NCI-H345 treated with DMSO at 0.1 percent for 48 hours (cell line): ENCODE measurements at regions not wholly inside any gene's neighbourhood (a gene's known extent, or its start where the extent isn't known, plus 50 kb on each side); places are given as distances from the start of the nearest gene placed in this dataset.
"Not testable (repeated sequence)": the region's sequence is repeated elsewhere in the genome, so short reads cannot be mapped to it uniquely, and the experiment has no call there.

Source experiments
- DNase-seq: peaks from one replicate; lab custom pipeline; 2025; ENCODE audit not compliant: unreplicated experiment; lab: John Stamatoyannopoulos, UW

- no peak for DNase-seq
Measured at GRCh38 chr15:30830961-30831360, 72.8 kb upstream of the FAN1 start.

GRCh38 chr15:30833379-30833778 lies 70.3 kb upstream of the FAN1 start:
- DNase-seq = not testable (repeated sequence)

- DNase-seq = not testable (repeated sequence)
Measured at GRCh38 chr15:30841639-30842038, 62.1 kb upstream of the FAN1 start.

GRCh38 chr15:30842798-30843472 lies 60.8 kb upstream of the FAN1 start:
- not testable (repeated sequence) for DNase-seq

GRCh38 chr15:30845536-30845935 lies 58.2 kb upstream of the FAN1 start:
- DNase-seq = not testable (repeated sequence)
